EL (cell line): ENCODE measurements at regions not wholly inside any gene's neighbourhood (a gene's known extent, or its start where the extent isn't known, plus 50 kb on each side); places are given as distances from the start of the nearest gene placed in this dataset.

Source experiments
- DNase-seq: peaks from one replicate; pipeline ENCODE4 v3.0.0-alpha.2; 2016

DNA sequence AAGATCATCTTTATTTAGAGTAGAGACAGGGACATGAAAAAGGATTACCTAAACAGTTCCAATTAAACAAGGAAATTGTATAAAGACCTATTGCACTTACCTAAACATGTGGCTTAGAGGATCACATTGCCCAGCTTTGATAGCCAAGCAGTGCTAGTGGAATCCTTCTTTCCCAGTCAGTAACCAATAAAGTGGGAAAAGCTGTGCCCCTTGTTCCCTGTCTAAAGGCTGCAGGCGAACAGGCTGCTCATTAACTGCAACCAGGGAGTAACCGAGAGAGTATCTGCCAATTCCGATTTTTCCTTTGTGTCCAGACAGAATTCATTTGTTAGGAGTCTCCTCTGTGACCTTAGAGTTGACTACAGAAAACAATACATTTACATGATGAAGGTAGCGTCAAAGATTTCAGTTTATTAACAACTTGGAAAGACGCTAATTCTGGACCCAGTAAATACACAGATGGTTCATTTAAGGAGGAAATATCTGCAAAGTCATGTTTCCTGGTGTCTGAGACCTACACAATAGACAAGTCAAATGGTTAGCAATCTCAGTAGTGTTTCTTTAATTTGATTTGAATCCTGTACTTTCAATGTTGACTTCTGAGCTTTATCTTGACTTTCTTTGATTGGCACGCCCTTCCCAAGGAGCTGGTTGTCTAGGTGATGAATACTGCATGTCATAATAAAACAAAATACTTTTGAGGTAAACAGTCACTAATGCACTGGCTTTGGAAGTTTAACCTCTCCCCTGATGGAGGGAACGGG is 57.3 kb upstream of the MET start:
- DNase-seq: no peak

DNA sequence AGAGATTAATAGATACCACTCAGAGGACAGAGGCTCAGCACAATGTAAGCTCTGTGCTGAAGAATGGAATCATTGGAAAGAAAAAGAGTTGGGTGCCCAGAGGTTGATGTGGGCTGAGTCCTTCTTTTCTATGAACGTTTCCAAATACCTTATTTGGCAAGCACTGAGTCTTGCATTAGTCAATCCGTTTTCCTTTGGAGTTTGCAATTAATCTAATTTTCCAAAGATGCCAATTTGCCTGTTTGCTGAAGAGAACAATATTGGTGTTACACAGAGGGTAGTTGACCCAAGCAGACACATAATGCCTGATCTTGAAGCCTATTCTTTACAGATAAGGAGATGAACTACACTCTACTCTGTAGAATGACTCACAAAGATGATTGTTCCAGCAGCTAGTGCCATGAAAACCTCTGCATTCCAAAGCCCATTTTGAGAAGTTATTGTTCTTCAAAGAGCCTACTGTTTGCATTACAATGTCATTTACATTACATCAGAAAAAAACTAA is 55.4 kb upstream of the MET start:
- DNase-seq: peak; percentile 35

DNA sequence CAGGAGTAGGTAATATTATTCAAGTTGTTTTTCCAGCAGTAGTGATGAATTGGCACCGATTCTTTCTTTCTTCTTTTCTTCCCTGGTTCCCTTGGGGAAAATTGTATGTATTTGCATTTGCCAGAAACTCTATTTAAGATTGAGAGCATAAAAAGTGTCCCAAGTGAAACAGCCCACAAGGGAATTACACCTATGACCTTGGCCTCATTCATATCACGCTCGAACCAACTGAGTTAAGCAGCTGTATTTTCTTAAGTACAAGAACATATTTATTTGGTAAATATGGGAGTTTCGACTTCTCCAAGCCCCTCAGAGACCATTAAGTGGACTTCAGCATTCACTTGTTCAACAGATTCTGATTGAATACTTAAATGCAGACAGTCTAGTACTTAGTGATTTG is 54.1 kb upstream of the MET start:
- no peak for DNase-seq

DNA sequence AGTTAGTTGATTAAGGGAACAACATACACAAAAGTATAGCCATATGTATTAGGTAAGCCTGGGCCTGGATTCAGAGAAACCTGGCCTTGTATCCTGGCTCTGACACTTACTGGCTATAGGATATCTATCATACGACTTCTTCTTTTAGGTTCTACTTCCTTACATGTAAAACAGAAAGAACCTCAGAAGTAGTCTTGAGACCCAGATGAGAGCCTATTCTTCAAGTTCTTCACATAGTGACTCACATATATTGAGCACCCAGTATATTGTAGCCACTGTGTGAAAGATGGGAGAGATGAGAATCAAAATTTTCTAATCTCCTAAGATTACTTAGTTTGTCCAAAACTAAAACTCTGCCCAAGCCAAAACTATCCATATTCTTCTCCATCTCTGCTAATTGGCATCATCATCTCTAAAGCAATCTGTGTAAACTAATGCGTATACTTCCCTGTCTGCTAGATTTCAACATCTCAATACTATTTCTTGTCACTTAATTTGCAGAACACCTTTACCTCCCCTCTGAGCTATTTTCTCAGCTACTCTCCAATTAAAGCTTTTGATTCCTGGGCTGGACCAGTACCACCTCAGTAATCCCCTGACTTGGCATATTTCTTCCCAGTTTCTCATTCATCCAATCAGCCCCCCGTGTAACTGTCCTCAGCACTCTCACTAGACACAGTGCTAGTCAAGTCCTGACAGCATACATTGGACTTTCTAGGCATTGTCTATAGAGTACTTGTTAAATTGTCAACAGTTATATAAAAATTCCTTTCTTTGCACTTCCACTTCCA is 53.5 kb upstream of the MET start:
- DNase-seq: no peak

DNA sequence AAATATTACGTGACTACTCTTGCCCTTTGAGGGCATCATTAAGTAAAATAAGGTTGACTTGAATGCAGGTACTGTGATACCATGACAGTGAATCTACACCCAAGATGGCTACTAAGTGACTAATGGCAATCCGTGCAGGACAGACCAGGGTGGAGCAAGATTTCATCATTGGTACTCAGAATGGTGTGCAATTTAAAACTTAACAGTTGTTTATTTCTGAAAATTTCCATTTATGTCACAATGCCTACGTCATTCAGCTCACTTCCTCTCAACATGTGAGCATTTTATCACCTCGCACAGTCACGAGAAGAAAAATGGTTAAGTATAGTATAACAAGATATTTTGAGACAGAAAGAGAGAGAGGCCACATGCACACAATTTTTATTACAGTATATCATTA is 50.3 kb upstream of the MET start:
- no peak for DNase-seq
